Glutamatergic neuron (in vitro differentiated cells): ENCODE measurements at regions not wholly inside any gene's neighbourhood (a gene's known extent, or its start where the extent isn't known, plus 50 kb on each side); places are given as distances from the start of the nearest gene placed in this dataset.

ENCODE experiments used
- DNase-seq: peaks from one replicate; pipeline ENCODE4 v3.0.0; 2022
- H3K27ac Mint-ChIP-seq: one replicate; pipeline ENCODE4 v1.8.0; 2020; ENCODE audit warnings: mild to moderate bottlenecking, mixed read lengths, inconsistent platforms; ENCODE audit not compliant: unreplicated experiment
- H3K27me3 Mint-ChIP-seq: one replicate; pipeline ENCODE4 v1.8.0; 2020; ENCODE audit warnings: mild to moderate bottlenecking, moderate library complexity, mixed read lengths, inconsistent platforms; ENCODE audit not compliant: unreplicated experiment
- H3K36me3 Mint-ChIP-seq: one replicate; pipeline ENCODE4 v1.8.0; 2020; ENCODE audit warnings: mild to moderate bottlenecking, mixed read lengths, inconsistent platforms; ENCODE audit not compliant: unreplicated experiment
- H3K4me1 Mint-ChIP-seq: one replicate; pipeline ENCODE4 v1.8.0; 2020; ENCODE audit warnings: mild to moderate bottlenecking, low read depth, mixed read lengths, inconsistent platforms; ENCODE audit not compliant: unreplicated experiment
- H3K4me3 Mint-ChIP-seq: one replicate; pipeline ENCODE4 v1.8.0; 2020; ENCODE audit warnings: mild to moderate bottlenecking, mixed read lengths, inconsistent platforms; ENCODE audit not compliant: unreplicated experiment
- H3K9me3 Mint-ChIP-seq: one replicate; pipeline ENCODE4 v1.8.0; 2020; ENCODE audit warnings: mild to moderate bottlenecking, moderate library complexity, mixed read lengths, inconsistent platforms; ENCODE audit not compliant: unreplicated experiment
- CTCF ChIP-seq: fragments of 200-600 bp; sonication (generic); IDR thresholded peaks from one replicate; pipeline ENCODE4 v1.5.0; 2021; ENCODE audit not compliant: partially characterized antibody, unreplicated experiment

GRCh38 chr6:18328070-18328469 is 59.1 kb upstream of the RNF144B start:
- Mint-ChIP-seq H3K4me1 (peaks cover 1% of the 10 kb centered on the region), H3K9me3 (no peaks in the 10 kb centered on the region), H3K4me3 (no peak overlapping the region), H3K27ac (no peak overlapping the region), H3K27me3 (peaks cover 1% of the 10 kb centered on the region), H3K36me3 (no peaks in the 10 kb centered on the region)
- no peak for TF ChIP-seq CTCF
- no peak for DNase-seq

- Mint-ChIP-seq H3K4me3 (no peak overlapping the region), H3K4me1 (peaks cover 1% of the 10 kb centered on the region), H3K27ac (no peak overlapping the region), H3K9me3 (no peaks in the 10 kb centered on the region), H3K27me3 (peaks cover 1% of the 10 kb centered on the region), H3K36me3 (no peaks in the 10 kb centered on the region)
- no peak for TF ChIP-seq CTCF
- DNase-seq = peak; percentile 19
Observed at GRCh38 chr6:18327626-18328025, 59.5 kb upstream of the RNF144B start.

GRCh38 chr6:18326980-18327379 is 60.2 kb upstream of the RNF144B start:
- Mint-ChIP-seq H3K27ac (no peak overlapping the region), H3K4me1 (peaks cover 1% of the 10 kb centered on the region), H3K27me3 (peaks cover 1% of the 10 kb centered on the region), H3K36me3 (no peaks in the 10 kb centered on the region), H3K9me3 (no peaks in the 10 kb centered on the region), H3K4me3 (no peak overlapping the region)
- no peak for DNase-seq
- no peak for TF ChIP-seq CTCF

GRCh38 chr6:18326001-18326400 is 61.1 kb upstream of the RNF144B start:
- Mint-ChIP-seq H3K27ac (no peak overlapping the region), H3K36me3 (no peaks in the 10 kb centered on the region), H3K4me1 (peaks cover 1% of the 10 kb centered on the region), H3K4me3 (no peak overlapping the region), H3K27me3 (peaks cover 1% of the 10 kb centered on the region), H3K9me3 (no peaks in the 10 kb centered on the region)
- no peak for DNase-seq
- no peak for TF ChIP-seq CTCF

GRCh38 chr6:18324706-18325042 is 60.3 kb upstream of the DEK start:
- no peak for TF ChIP-seq CTCF
- no peak for DNase-seq
- peaks cover 1% of the 10 kb centered on the region for H3K4me1 Mint-ChIP-seq
- no peaks in the 10 kb centered on the region for H3K9me3 Mint-ChIP-seq
- no peaks in the 10 kb centered on the region for H3K36me3 Mint-ChIP-seq
- H3K4me3 Mint-ChIP-seq = no peak overlapping the region
- H3K27ac Mint-ChIP-seq = no peak overlapping the region
- peaks cover 1% of the 10 kb centered on the region for H3K27me3 Mint-ChIP-seq
